Ovary (tissue), 7 donors: ENCODE measurements at regions not wholly inside any gene's neighbourhood (a gene's known extent, or its start where the extent isn't known, plus 50 kb on each side); places are given as distances from the start of the nearest gene placed in this dataset.
"Not testable (repeated sequence)": the region's sequence is repeated elsewhere in the genome, so short reads cannot be mapped to it uniquely, and the experiment has no call there.

Source experiments
- DNase-seq, 5 donors: peaks; one replicate each; pipeline ENCODE4 v3.0.0-alpha.2; 2019 to 2020
- H3K27ac ChIP-seq, 2 donors: fragments of 200-600 bp; one replicate each; pipeline versions ENCODE4 v1.5.1 to v1.8.0; 2019 to 2022
- H3K27me3 ChIP-seq: fragments of 200-600 bp; one replicate; pipeline ENCODE4 v1.8.0; 2022
- H3K36me3 ChIP-seq: fragments of 200-600 bp; sonication (generic); one replicate; pipeline ENCODE4 v1.5.1; 2019
- H3K4me1 ChIP-seq: one replicate; pipeline ENCODE4 v1.8.1; 2013; ENCODE audit warnings: mild to moderate bottlenecking, moderate library complexity; ENCODE audit not compliant: insufficient read depth
- H3K4me3 ChIP-seq: fragments of 200-600 bp; sonication (generic); one replicate; pipeline ENCODE4 v1.5.1; 2017
- H3K9me3 ChIP-seq, 2 donors: fragments of 200-600 bp in 1 of 2; sonication (generic) in 1 of 2; one replicate each; pipeline versions ENCODE4 v1.5.1 to v1.8.1; 2013 to 2019; ENCODE audit warnings: mild to moderate bottlenecking in 1 of 2, moderate library complexity in 1 of 2
- EP300 ChIP-seq: sonication (generic); formaldehyde crosslinking; IDR thresholded peaks from one replicate; pipeline ENCODE4 v1.6.1; 2017; ENCODE audit warnings: antibody characterized with exemption
- POLR2A ChIP-seq: fragments of 450-650 bp; IDR thresholded peaks from one replicate; pipeline ENCODE4 v1.6.1; 2017; ENCODE audit warnings: antibody characterized with exemption, mild to moderate bottlenecking, moderate library complexity
- WGBS, 3 donors: extraction: QIAGEN DNeasy Blood & Tissue Kit in 1 of 3; methylation state at CpG; one replicate each; pipeline versions ENCODE4 v1.1.5 to v1.1.7; 2013 to 2017; 5-methylcytosine and 5-hydroxymethylcytosine counted together
- intact Hi-C, 4 donors: fragments of 100-400 bp; cut with DNase I; formaldehyde crosslinking; loops; one replicate each; pipeline versions ENCODE4 v1.11.0 to v1.15.1; 2022 to 2023
- TF ChIP-seq, protein P1 (sequence below), 3 donors: fragments of 450-650 bp in 2 of 3; fragments of 200-600 bp in 1 of 3; IDR thresholded peaks; one replicate each; pipeline versions ENCODE4 v1.5.1 to v1.8.0; 2016 to 2022; ENCODE audit warnings: antibody characterized with exemption in 3 of 3, mild to moderate bottlenecking in 1 of 3
- donor health status: DM: no; HTN: no; CAD: no; lungs with moderate emphysema.
- donor health status: DM: no; HTN: no; CAD: no.
- donor health status: Bipolar disorder and iron deficiency.
- donor health status: DM: no; HTN: no; CAD: no.
- donor health status: DM: yes; HTN: yes; CAD: no.

DNA sequence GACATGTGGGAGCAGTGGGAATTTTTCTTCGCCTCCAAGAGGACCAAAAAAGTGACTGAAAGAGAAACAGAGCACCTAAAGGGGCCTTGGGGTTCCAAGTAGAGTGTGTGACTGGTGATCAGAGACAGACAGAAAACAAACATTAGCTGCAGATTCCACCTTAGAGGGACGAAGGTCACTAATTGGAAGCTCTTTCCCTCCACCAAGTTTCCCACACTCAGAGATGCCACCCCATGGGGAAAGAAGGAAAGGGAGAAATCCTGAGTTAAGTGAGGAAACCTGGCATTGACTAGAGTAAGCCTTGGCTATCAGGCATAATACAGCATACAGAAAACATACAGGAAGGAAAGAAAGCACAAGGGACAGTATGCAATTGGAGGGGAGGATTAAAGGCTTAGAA is 90.9 kb downstream of the HNRNPD start:
- intact Hi-C loops = no loop called here

DNA sequence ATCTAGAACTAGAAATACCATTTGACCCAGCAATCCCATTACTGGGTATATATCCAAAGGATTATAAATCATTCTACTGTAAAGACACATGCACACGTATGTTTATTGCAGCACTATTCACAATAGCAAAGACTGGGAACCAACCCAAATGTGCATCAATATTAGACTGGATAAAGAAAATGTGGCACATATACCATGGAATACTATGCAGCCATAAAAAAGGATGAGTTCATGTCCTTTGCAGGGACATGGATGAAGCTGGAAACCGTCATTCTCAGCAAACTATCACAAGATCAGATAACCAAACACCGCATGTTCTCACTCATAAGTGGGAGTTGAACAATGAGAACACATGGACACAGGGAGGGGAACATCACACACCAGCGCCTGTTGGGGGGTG is 94.2 kb downstream of the HNRNPD start:
- intact Hi-C loops, H3K36me3 ChIP-seq, H3K9me3 ChIP-seq, DNase-seq, H3K4me1 ChIP-seq, H3K27ac ChIP-seq, H3K27me3 ChIP-seq, H3K4me3 ChIP-seq: not testable (repeated sequence)
- 85 to 89% (median 87%) methylated on average over 4 of the region's 4 CpGs for WGBS, 3 donors

More for the DNA sequence above, 90.9 kb downstream of the HNRNPD start:
- Histone ChIP-seq H3K4me1 (peaks cover 3% of the 10 kb centered on the region), H3K9me3 (no peaks in the 10 kb centered on the region), H3K4me3 (no peak overlapping the region), H3K36me3 (no peaks in the 10 kb centered on the region), H3K27me3 (no peaks in the 10 kb centered on the region), H3K27ac (no peak overlapping the region)
- WGBS, 3 donors = 60 to 69% (median 64%) methylated on average over 2 of the region's 2 CpGs
- TF ChIP-seq, protein P1, sequence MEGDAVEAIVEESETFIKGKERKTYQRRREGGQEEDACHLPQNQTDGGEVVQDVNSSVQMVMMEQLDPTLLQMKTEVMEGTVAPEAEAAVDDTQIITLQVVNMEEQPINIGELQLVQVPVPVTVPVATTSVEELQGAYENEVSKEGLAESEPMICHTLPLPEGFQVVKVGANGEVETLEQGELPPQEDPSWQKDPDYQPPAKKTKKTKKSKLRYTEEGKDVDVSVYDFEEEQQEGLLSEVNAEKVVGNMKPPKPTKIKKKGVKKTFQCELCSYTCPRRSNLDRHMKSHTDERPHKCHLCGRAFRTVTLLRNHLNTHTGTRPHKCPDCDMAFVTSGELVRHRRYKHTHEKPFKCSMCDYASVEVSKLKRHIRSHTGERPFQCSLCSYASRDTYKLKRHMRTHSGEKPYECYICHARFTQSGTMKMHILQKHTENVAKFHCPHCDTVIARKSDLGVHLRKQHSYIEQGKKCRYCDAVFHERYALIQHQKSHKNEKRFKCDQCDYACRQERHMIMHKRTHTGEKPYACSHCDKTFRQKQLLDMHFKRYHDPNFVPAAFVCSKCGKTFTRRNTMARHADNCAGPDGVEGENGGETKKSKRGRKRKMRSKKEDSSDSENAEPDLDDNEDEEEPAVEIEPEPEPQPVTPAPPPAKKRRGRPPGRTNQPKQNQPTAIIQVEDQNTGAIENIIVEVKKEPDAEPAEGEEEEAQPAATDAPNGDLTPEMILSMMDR (IDR thresholded peaks at IDR 0.05) = no peak
- TF ChIP-seq EP300 = no peak
- no peak for DNase-seq

DNA sequence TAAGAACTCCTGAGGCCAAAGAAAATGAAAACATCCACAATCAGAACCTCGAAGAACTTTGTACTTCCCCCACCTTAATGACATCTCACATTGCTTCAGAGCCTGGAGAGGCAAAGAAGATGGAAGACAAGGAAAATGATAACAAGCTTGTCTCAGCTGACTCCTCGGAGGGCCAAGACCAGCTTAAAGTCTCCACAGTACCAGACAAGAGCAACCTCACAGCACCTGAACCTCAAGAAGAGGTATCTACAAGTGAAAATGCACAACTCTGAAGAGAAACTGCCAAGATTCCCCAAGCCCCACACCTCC is 97.5 kb downstream of the HNRNPD start:
- 84 to 85% (median 84%) methylated on average over 2 of the region's 2 CpGs for WGBS, 3 donors
- Histone ChIP-seq H3K9me3 (no peaks in the 10 kb centered on the region), H3K27me3 (no peaks in the 10 kb centered on the region), H3K4me1 (no peaks in the 10 kb centered on the region), H3K36me3 (no peaks in the 10 kb centered on the region), H3K4me3 (no peak overlapping the region), H3K27ac (no peak overlapping the region)
- intact Hi-C loops = no loop called here
- no peak for DNase-seq
- no peak for TF ChIP-seq EP300
- TF ChIP-seq, protein P1 (IDR thresholded peaks at IDR 0.05) = no peak
- no peak for TF ChIP-seq POLR2A

DNA sequence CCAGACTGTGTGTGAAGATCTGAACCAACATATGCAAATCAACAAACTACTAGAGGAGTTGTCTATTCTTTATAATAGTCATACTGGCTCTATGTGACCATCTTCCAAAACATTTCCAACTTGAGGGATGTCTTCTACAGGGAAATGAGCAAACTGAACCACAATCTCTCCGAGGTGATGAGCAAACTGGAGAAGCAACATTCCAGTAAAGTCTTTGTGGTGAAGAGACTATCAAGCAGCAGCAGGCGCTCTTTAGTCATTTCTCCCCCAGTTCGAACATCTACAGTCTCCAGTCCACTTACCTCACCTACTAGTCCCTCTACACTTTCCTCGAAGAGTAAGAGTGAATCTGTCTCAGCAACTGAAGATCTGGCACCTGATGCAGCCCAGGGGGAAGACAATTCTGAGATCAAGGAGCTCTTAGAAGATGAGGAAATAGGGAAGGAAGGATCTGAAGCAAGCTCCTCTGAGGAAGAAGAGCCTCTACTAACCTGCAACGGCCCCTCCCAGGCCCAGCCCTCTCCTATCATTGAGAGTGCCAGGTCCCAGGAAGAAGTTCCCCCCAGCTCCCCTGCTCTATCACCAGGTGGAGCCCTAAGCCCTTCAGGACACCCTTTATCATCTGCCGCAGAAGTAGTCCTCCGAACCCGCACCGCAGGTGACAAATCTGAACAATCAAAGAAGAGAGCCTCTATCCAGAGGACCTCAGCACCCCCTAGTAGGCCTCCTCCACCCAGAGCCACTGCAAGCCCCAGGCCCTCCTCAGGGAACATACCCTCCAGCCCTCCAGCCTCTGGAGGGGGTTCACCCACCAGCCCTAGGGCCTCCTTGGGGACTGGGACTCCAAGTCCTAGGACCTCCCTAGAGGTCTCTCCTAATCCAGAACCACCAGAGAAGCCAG is 98.1 kb downstream of the HNRNPD start:
- 85 to 93% (median 85%) methylated on average over 9 of the region's 9 CpGs for WGBS, 3 donors
- TF ChIP-seq POLR2A = no peak
- TF ChIP-seq, protein P1 (IDR thresholded peaks at IDR 0.05) = no peak
- TF ChIP-seq EP300 = no peak

DNA sequence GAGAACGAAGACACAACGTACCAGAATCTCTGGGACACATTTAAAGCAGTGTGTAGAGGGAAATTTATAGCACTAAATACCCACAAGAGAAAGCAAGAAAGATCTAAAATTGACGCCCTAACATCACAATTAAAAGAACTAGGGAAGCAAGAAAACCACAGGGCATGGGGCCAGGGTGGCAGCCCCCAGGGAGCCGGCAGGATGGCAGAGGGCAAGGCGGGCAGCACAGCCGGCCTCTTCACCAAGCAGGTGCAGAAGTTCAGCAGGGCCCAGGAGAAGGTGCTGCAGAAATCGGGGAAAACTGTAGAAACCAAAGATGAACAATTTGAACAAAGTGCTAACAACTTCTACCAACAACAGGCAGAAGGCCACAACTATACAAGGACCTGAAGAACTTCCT is 99.1 kb downstream of the HNRNPD start:
- 83 to 90% (median 88%) methylated on average over 7 of the region's 7 CpGs for WGBS, 3 donors
- H3K27ac ChIP-seq, H3K4me1 ChIP-seq, H3K4me3 ChIP-seq, H3K36me3 ChIP-seq, intact Hi-C loops, H3K27me3 ChIP-seq, H3K9me3 ChIP-seq, DNase-seq: not testable (repeated sequence)

More for the DNA sequence above, 98.1 kb downstream of the HNRNPD start:
- Histone ChIP-seq H3K27ac (no peak overlapping the region), H3K36me3 (no peaks in the 10 kb centered on the region), H3K27me3 (no peaks in the 10 kb centered on the region), H3K4me3 (no peak overlapping the region), H3K4me1 (no peaks in the 10 kb centered on the region), H3K9me3 (no peaks in the 10 kb centered on the region)
- intact Hi-C loops = no loop called here
- DNase-seq = no peak

DNA sequence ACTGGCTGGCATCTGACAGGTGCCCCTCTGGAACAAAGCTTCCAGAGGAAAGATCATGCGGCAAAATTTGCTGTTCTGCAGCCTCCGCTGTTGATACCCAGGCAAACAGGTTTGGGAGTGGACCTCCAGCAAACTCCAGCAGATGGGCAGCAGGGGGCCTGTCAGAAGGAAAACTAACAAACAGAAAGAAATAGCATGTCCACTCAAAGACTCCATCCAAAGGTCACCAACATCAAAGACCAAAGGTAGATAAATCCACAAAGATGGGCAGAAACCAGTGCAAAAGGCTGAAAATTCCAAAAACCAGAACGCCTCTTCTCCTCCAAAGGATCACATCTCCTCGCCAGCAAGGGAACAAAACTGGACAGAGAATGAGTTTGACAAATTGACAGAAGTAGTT is 101.3 kb downstream of the HNRNPD start:
- WGBS, 3 donors = 91 to 95% (median 93%) methylated on average over 4 of the region's 4 CpGs
- H3K27ac ChIP-seq, DNase-seq, intact Hi-C loops, H3K36me3 ChIP-seq, H3K4me3 ChIP-seq, H3K27me3 ChIP-seq, H3K4me1 ChIP-seq, H3K9me3 ChIP-seq: not testable (repeated sequence)

DNA sequence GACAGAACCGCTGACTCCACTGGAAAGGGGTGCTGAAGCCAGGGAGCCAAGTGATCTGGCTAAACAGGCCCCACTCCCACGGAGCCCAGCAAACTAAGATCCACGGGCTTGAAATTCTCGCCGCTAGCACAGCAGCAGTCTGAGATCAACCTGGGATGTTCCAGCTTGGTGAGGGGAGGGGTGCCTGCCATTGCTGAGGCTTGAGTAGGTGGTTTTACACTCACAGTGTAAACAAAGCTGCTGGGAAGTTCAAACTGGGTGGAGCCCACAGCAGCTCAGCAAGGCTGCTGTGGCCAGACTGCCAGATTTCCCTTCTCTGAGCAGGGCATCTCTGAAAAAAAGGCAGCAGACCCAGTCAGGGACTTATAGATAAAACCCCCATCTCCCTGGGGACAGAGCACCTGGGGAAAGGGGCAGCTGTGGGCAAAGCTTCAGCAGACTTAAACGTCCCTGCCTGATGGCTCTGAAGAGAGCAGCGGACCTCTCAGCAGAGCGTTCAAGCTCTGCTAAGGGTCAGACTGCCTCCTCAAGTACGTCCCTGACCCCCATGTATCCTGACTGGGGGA is 101.8 kb downstream of the HNRNPD start:
- DNase-seq, H3K4me1 ChIP-seq, intact Hi-C loops, H3K9me3 ChIP-seq, H3K36me3 ChIP-seq, H3K4me3 ChIP-seq, H3K27me3 ChIP-seq, H3K27ac ChIP-seq: not testable (repeated sequence)
- WGBS, 3 donors = 57 to 61% (median 61%) methylated on average over 9 of the region's 9 CpGs
